HG03159 (cell line): ENCODE measurements at regions not wholly inside any gene's neighbourhood (a gene's known extent, or its start where the extent isn't known, plus 50 kb on each side); places are given as distances from the start of the nearest gene placed in this dataset.

Source experiments
- ATAC-seq: cut with Tn5 transposase; IDR thresholded peaks from one replicate; pipeline ENCODE4 v1.9.1; 2021; ENCODE audit warnings: mild to moderate bottlenecking, moderate library complexity; ENCODE audit not compliant: unreplicated experiment

DNA sequence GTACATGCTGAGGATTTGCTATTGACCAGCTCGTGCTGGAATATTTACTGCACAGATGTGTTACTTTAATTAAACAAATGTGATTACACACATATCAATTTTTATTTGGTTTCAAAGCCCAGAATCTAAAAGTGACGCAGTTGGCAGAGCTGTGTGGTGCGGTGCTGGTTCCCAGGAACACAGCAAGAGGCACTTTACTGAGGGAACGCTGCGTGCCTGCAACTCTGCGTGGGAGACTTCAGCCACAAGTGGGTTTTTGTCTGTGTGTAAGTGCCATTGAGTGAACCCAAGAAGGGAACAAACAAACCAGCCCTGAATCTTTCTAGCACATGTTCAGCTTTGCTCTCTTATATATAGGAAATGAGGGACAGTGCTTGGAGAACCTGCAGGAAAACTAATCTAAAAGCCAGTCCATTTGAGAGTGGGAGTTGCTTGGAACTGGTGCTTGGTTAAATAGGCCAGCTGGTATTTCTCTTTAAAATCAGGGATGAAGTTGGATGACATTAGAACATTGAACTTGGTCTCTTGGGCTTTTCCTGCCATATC, 196.6 kb upstream of the CELF4 start:
- no peak for ATAC-seq

DNA sequence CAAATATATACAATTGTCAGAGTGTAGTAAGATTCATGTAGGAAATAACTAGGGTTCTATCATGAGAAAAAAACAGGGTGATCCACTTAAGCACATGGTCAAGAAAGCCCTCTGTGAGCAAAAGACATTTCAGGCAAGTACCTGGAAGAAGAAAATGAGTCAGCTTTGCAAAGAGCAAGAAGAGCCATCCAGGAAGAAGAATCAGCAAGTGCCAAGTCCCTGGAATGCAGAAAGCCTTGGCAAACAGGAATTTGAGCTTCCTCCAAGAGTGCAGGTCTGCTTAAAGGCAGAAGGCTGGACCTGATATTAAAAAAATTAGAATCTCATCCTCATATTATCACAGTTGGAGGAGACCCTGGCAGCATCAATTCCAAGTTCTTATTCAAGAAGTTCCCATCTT, 188.5 kb upstream of the CELF4 start:
- no peak for ATAC-seq

DNA sequence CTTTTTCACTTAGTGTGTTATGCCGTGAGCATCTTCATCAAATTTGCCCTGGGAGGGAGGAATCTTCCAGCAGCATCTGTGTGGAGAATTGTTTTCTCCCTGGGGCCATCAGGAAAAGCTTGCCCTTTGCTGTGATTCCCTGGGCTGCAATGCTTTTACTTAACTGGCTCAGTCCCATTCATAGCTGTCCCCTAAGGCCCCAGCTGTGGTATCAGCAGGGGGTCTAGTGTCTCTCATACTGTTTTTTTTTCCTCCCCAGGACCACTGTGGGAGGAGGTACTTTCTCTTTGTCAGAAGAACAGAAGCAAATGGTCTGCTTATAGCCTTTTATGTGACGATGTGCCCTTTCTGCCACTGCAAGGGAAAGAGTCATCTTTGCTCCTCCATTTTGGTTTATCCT, 176.8 kb upstream of the CELF4 start:
- ATAC-seq: no peak

DNA sequence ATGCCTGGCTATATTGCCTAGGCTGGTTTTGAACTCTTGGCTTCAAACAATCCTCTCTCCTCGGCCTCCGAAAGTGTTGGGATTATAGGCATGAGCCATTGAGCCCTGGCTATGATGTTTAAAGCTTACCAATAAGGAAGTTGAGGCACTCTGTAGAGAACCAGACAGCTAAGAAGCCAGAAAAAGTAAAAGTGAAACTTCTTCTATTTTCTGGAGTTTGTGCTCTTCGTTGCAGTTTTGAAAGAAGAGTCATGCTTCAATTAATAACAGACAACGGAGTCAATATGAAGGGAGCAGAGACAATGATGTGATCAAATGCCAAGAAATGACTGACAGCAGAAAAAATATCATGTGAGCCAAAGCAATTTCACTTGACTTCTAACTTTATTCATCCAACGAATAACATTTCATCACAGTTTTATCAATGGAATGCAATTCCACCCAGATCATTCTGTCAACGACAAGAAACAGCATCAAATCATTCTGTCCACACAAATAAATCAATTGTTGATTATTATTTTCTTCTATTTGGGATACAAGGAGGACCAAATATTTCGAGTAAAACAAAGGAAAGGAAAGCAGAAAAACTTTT, 175.5 kb upstream of the CELF4 start:
- no peak for ATAC-seq

DNA sequence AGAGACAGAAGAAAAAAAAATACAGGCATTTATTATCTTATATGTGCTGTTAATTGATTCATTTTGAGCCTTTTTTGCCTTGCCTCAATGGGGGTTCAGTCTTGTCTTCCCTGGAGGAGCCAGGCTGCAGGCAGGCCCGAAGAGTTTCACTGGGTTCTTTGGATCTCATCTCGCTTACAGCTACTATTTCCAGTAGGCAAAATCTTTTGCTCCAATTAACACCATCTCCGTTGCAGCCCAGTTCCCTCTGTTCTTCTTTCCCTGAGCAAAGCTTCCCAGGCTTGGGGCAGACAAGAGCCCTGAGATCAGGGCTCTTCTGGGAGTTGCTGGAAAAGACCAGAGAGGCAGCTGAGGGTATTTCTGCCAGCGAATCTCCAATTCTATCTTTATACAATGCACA, 168.8 kb upstream of the CELF4 start:
- ATAC-seq: no peak

DNA sequence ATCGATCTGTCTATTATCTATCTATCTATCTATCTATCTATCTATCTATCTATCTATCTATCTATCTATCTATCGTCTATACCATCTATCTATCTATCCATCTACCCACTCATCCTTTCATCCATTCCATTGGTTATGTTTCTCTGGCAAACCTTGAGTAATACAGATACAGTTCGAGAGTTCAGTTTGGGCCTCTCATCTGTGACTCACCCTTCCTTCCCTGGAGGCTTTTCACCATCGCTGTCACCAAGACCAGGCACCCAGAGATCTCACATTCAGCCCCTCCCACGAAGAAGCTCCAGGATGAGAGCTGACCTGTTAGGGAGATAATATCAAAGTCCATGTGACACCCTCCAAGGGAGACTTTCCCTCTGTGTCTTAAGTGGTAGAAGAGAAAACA, 164.1 kb upstream of the CELF4 start:
- no peak for ATAC-seq

DNA sequence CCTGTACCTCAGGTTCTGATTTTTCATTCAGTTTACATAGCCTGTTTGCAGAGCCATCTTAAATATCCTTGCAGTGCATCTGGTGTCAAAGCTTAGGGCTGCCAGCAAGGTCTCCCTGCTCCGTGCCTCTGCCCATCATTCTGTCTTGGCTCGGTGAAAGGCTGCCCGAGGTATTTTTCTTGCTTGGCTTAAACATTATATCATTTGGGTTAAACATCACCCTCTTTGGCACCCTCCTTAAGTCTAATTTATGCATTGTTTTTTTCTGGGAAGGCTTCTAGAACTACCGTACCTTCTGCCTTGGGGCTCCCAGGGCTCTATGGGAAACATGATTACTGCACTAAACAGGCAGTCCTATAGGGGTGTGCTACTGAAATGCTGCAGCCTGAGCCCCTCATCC, 158.6 kb upstream of the CELF4 start:
- ATAC-seq: no peak

DNA sequence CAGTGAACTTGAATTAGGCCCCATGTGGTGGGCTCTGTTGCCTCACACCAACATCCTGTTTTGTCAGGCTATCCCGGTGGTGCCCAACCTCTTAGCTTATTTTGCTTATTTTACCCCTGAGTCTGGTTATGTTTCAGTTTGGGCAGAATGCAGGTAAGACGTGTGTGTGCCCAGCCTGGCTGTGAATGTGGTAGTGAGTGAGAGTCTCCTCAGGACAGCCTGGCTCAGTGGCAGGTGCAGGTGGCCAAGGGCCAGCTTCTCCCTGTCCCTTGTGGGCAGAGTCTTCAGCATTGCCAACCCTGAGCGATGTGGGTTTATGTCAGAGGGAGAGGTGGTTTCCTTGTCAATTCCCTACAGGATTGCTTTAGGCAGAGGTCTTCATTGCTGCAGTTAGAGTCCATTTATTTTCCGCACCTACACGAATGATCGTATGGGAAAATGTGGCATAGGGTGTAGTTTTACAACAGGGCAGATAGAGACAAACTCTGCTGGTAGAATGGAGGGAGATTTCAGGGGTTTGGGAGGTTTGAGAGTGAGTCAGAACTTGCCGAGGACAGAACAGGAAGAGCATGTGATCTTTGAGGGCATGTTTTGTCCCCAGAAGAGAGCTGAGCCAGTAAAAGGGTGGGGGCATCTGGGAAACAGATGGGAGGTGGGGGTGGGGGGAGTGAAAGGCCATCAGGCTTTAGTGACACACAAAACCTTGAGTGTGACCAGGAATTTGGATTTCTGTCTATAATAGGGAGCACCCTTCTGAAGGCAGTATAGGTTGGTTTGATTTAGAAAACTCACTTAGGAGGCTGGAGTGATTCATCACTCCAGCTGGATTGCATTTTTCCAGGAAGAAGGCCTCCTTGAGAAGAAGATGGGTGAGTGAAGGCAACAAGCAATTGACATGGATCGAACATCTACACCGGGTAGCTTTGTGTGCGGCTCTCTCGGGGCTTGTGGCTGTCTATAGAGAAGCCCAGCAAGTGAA, 156.2 kb upstream of the CELF4 start:
- ATAC-seq: no peak

DNA sequence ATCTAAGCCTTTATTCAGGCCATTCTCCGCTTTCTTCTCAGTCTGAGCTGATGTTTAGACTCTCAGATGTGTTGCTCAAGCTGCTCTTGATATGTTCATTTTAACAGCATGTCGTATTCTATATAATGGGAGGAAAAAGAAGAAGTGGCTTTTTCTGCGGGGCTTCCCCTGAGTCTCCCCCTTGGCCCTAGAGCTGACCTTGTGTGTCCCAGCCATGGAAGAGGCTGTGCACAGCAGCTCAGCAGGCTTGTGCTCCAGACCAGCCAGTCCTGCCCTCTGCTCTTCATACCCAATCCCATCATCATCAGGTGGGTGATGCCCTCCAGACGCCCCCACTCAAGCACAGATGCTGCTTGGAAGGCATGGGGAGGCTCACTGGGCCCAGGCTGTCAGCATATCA, 155.1 kb upstream of the CELF4 start:
- ATAC-seq: no peak

DNA sequence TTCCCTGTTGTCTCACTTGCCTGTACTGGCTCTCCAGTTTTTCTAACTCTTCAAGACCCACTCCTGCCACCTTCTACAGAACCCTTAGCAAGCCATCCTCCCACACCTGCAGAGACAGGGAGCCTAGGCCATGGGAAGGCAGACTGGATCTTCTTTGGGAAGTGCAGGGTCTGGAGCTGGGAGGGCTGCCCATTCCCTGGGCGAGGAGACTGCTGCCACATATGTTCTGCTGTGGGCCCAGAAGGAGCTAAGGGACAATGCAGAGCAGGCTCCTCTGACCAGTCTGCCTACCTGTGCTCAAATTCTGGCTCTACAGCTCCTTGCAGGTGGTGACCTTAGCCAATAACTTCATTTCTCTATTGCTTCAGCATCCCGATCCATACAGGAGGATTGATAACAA, 152.1 kb upstream of the CELF4 start:
- ATAC-seq: no peak

DNA sequence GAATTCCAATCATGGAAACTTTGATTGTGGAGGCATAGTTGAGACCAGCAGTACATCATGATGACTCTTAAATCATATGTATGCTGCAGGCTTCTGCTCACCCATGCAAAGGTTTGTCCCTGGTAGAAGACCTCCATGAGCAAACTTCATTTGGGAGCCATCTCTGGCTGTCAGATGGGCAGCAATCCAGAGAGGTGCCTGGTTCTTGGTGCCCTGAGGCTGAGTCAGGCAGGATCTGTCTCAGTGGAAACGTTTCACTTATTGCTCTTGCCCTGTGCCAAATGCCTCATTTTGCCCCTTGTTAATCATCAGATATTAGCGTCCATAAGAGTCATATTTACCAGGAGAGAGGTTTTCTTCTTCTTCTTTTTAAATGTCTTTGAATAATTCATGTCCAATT, 151.5 kb upstream of the CELF4 start:
- no peak for ATAC-seq

DNA sequence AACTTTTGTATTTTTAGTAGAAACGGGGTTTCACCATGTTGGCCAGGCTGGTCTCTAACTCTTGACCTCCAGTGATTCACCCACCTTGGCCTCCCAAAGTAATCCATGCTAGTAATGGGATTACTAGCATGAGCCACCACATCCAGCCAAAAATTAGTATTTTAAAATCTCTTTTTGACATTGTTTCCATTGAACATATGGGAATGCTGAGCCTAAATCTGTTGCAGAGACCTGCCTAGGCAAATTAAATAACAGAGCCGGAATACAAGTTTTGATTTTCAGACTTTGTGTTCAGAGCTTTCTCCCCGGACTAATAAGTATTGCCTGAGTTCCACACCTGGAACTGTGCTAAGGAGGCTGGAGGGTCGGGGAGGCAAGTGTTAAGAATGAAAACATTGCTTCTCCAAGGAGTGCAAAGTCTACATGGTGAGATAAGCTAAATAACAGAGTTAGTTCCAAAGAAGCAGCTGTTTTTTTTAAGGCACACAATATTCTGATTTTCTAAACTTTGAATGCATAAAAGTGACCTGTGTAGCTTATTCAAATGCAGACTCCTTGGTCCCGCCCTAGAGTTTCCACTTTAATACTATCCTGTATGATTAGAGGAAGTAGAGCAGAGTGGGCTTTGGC, 150.6 kb upstream of the CELF4 start:
- ATAC-seq: no peak

DNA sequence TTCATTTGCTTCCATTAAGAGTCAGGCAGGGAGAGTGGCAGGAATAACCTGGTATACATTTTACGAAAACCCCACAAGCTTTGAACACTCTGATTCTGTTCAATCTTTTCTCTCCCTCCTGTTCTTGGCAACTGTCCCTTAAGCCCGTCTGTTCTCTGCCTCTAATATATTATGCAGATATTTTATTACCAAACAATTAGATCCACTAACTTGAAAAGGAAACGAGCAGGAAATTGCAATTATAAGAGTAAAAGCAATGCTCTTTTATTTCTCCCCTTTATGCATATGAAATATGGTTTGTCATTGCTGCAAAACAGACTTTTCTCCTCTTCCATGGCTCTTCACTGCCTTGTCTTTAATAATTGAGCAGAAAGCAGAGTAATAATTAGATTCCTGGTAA, 149.1 kb upstream of the CELF4 start:
- no peak for ATAC-seq

DNA sequence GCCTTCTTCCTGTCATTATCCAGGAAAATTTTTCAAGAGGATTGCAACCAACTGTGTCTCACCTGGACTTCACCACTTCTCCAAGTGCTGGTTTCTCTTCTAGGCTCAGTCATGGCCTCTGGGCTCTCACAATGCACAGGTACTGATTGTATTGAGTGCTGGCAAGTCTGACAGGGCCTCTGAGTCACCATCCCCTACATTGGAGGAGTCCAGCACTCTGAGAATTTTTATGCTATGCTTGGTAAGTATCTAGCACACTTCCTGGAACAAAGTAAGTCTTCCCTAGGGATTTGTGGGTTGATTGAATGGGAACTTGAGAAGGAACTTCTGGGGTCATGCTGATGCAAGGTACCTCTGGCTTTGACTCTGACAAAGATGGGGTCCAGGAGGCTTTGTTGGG, 147.2 kb upstream of the CELF4 start:
- ATAC-seq: no peak

DNA sequence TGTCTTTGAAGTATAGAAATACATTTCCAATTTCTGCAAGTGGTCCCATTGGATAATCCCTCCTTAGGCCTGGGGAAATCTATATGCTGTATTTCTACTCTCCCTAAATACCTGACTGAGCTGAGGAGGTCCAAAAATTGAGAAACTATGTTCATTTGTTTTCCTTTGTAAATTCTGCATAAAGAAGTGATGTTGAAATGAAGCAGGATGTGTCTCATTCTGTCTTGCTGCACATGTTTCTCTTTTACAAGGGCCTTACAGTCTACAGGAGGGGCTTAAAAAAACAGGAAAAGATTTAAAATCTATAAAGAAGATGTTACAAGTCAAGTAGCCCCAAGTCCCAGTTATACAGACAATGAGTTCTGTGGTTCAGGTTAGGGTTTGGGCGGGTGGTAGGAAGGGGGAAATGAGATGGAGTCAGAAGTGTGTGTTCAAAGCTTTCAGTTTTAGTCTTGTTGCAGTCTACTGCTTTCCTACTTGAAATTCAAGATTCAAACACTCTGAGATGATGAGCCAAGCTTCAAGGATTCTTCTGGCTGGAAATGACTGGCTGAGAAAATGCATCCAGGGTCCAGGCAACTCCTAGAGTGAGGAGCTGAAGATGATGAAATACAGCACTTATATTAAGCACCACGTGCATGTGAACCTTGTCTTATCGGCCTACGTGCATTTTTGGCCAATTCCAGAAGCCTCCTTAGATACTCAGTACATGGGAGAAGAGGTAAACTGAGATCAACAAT, 146.3 kb upstream of the CELF4 start:
- no peak for ATAC-seq

DNA sequence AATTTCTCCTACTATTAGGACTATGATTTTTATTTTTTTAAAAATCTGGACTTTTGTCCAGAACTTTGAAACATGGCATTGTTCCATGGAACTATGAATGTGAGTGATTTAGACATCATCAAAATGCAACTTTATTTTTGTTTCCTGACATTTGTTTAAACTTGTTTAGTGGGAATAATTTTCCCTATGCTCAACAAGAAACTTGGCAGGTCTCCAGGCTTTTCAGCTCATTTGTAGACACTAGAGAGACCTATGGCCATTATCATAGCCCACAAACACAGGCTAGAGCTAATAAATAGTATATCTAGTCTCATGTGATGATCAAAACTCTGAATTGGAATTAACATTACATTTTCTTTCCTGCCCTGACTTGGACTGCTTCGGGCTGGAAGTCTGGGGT, 145.1 kb upstream of the CELF4 start:
- no peak for ATAC-seq

DNA sequence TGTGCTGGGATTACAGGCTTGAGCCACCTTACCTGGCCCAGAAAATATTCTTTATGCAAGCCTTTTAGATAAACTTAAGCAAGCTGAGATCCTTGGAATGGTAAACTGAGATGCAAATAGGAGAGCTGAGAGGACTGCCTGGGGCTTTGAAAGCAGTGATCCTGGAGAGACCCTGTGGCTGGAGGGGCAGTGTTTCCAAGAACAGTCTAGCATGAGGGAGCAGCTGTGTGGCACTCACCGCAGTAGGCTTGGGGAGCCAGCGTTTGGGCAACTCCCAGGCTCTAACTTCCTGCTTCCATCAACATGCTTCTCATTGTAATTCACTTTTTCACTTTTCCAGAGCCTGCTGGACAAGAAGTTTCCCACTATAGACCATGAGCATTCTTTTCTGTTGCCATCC, 144.1 kb upstream of the CELF4 start:
- ATAC-seq: no peak

DNA sequence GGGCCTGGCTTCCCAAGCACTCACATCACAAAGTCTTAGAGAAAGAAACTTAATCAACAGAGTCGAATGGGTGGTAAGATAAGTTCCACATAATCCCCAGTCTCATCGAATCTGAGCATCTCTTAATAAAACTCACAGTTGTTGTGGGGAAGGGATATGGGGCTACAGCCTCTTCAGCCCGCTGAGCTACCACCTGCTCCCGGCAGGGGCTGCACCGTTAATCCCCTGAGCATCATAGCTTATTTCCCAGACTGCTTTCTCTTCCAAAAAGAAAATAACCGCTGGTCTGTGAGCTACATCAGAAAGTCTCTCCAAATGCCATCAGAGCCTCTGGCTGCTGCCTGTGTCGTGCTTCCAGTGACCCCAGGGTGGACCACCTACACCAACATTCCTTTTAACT, 139.4 kb upstream of the CELF4 start:
- ATAC-seq: no peak

DNA sequence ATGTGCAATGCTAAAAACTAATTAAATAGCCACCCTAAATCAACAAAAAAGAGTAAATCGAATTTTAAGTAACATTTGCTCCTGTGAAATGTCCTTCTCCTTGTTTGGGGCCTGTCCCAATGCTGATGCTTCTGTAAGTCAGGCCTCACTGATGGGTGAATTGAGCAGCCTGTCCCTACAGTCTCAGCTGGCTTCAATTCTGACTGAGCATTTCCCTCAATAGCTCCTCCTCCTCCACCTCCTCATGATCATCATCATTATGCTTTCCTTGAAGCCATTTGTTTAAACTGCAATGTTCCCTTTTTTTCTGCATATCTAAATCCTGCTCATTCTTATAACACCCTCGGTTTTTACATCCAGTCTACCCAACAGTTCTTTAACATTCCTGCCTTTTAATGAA, 137.2 kb upstream of the CELF4 start:
- ATAC-seq: no peak

DNA sequence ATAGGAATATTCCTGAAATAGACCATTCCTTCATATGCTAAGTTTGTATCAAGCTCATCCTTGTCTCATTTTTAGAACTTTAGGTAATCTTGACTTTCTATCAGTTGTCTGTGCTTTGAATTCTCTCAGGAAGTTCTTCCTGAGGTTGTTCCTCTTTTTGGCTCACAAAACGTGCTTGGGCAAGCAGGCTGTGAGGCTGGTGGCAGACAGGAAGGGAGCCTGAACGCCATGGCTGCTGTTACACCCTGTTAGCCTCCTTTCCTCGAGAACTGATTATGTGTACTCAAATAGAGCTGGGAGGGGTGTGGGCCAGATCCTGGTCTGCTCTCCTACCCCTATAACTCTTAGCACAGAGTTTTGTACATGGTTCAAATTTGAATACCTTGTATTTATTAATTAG, 136.4 kb upstream of the CELF4 start:
- ATAC-seq: no peak

DNA sequence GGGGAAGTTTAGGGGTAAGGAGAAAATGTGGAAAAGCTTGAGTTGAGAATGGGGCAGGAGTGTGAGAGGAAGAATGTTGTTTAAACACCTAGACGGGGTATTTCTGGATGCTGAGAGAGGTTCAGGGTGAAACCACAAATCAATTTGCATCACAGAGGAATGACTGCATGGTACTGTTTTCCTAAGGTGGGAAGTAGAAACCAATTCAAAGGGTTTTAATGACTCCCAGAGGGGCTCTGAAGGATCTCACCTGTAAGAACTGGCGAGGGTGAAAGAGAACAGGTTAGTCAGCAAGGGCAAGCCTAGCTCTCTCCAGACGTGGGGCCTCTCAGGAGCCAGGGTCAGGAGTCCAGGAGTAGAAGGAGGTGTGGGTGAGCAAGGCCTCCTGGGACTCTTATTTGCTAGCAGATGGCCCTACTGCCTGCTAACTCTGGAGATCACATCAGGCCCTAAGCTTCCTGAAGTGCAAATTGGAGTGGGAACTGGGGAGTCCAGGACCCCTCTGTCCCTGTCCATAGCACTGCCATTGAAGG, 133.0 kb upstream of the CELF4 start:
- ATAC-seq: no peak
